SK-N-SH treated with all-trans-retinoic acid at 6 μM for 48 hours (cell line): ENCODE measurements at regions not wholly inside any gene's neighbourhood (a gene's known extent, or its start where the extent isn't known, plus 50 kb on each side); places are given as distances from the start of the nearest gene placed in this dataset.

Experiments
- ATAC-seq: fragments of 200-7000 bp; cut with Tn5 transposase; 3 replicates; pipeline ENCODE4 v1.9.1; 2020; ENCODE audit warnings: mild to moderate bottlenecking, moderate library complexity
- ARNTL ChIP-seq: fragments of 450-650 bp; formaldehyde crosslinking; IDR thresholded peaks from 2 replicates; pipeline ENCODE4 v1.5.0; 2020; ENCODE audit warnings: low read depth, mild to moderate bottlenecking, moderate library complexity, borderline replicate concordance
- BACH2 ChIP-seq: fragments of 250-450 bp; sonication (Bioruptor Pico); IDR thresholded peaks from 2 replicates; pipeline ENCODE4 v1.9.0; 2021; ENCODE audit warnings: mild to moderate bottlenecking, borderline replicate concordance
- CSDC2 ChIP-seq: fragments of 250-450 bp; sonication (Bioruptor Pico); IDR thresholded peaks from 2 replicates; pipeline ENCODE4 v1.5.0; 2020; ENCODE audit warnings: mild to moderate bottlenecking, moderate library complexity
- CSRNP3 ChIP-seq: fragments of 250-450 bp; sonication (Bioruptor Pico); IDR thresholded peaks from 2 replicates; pipeline ENCODE4 v1.5.1; 2021; ENCODE audit warnings: mild to moderate bottlenecking, moderate library complexity
- GLIS3 ChIP-seq: fragments of 250-450 bp; sonication (Bioruptor Pico); IDR thresholded peaks from 2 replicates; pipeline ENCODE4 v1.5.0; 2020; ENCODE audit warnings: mild to moderate bottlenecking, moderate library complexity
- PPARA ChIP-seq: fragments of 250-450 bp; sonication (Bioruptor Pico); IDR thresholded peaks from 2 replicates; pipeline ENCODE4 v1.5.0; 2020; ENCODE audit warnings: mild to moderate bottlenecking, borderline replicate concordance
- RARB ChIP-seq: fragments of 250-450 bp; sonication (Bioruptor Pico); IDR thresholded peaks from 2 replicates; pipeline ENCODE4 v1.8.0; 2021; ENCODE audit warnings: mild to moderate bottlenecking, moderate library complexity
- SNAI2 ChIP-seq: fragments of 250-450 bp; sonication (Bioruptor Pico); IDR thresholded peaks from 2 replicates; pipeline ENCODE4 v1.5.0; 2020; ENCODE audit warnings: mild to moderate bottlenecking, moderate library complexity
- TCF4 ChIP-seq: fragments of 250-450 bp; sonication (Bioruptor Pico); IDR thresholded peaks from 2 replicates; pipeline ENCODE4 v1.8.0; 2021; ENCODE audit warnings: mild to moderate bottlenecking, moderate library complexity, borderline replicate concordance
- TSHZ2 ChIP-seq: fragments of 250-450 bp; sonication (Bioruptor Pico); IDR thresholded peaks from 2 replicates; pipeline ENCODE4 v1.5.0; 2020; ENCODE audit warnings: mild to moderate bottlenecking, moderate library complexity
- ZC3H10 ChIP-seq: fragments of 250-450 bp; sonication (Bioruptor Pico); IDR thresholded peaks from 2 replicates; pipeline ENCODE4 v1.5.1; 2021; ENCODE audit warnings: mild to moderate bottlenecking, moderate library complexity
- ZFP3 ChIP-seq: fragments of 250-450 bp; sonication (Bioruptor Pico); IDR thresholded peaks from 2 replicates; pipeline ENCODE4 v1.5.0; 2020; ENCODE audit warnings: mild to moderate bottlenecking, moderate library complexity
- ZFP30 ChIP-seq: fragments of 450-650 bp; formaldehyde crosslinking; IDR thresholded peaks from 2 replicates; pipeline ENCODE4 v1.5.0; 2022; ENCODE audit warnings: mild to moderate bottlenecking, moderate library complexity
- ZNF565 ChIP-seq: fragments of 450-650 bp; formaldehyde crosslinking; conservative IDR thresholded peaks from 2 replicates; pipeline ENCODE4 v1.5.0; 2020; ENCODE audit warnings: low read depth, mild to moderate bottlenecking, moderate library complexity
- ZNF70 ChIP-seq: fragments of 450-650 bp; formaldehyde crosslinking; IDR thresholded peaks from 2 replicates; pipeline ENCODE4 v1.5.0; 2020; ENCODE audit warnings: mild to moderate bottlenecking, moderate library complexity
- ZNF8 ChIP-seq: fragments of 450-650 bp; formaldehyde crosslinking; IDR thresholded peaks from 2 replicates; pipeline ENCODE4 v1.5.0; 2020; ENCODE audit warnings: mild to moderate bottlenecking, moderate library complexity
- TF ChIP-seq, protein P1 (sequence below): fragments of 250-450 bp; sonication (Bioruptor Pico); IDR thresholded peaks from 2 replicates; pipeline ENCODE4 v1.8.0; 2020; ENCODE audit warnings: mild to moderate bottlenecking, moderate library complexity, borderline replicate concordance
- TF ChIP-seq, protein P2 (sequence below): fragments of 250-450 bp; sonication (Bioruptor Pico); IDR thresholded peaks from 2 replicates; pipeline ENCODE4 v1.5.1; 2020; ENCODE audit warnings: low read depth, mild to moderate bottlenecking, moderate library complexity

DNA sequence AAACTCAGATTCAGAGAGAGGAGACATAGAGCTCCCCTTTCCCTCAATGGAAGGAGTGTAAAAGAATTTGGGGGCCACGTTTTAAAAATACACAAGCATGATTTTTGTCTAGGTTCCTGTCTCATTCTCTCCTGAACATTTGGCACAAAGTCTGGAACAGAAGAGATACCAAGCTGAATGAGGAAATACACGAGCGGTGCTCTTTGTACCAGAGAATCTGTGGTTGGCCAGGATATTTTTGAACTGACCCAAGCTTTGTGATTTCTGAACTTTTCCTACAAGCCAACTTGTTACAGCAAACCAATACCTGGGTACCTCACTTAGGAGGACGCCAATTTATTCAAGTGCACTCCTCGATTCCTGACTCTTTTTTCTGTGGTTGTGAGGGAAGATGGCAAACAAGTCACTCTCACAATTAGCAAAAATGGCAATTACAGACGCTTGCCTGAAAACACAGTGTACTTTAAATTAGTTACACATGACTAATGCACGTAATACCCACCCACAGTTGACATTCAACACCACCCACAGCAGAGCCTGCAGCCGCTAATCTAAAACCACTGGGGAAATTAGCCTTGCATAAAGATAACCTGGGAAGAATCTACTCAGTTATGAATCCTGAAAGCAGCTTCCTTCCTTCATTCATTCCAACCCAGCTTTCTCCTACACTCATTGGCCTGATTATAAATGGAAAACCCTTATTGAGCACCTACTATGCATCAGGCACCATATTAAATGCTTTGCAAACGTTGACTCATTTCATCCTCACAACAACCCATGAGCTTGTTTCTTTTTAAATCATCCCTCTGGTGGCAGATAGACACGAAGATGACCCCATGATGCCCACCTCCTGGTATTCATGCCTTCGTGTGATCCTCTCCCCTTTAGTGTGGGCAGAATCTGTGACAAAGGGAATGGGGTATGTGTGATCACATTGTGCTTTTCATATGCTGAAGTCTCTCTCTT lies 293.5 kb downstream of the KBTBD8 start:
- ATAC-seq: no peak
- TF ChIP-seq GLIS3 (CRISPR knock-in tag): no peak
- no peak for TF ChIP-seq ARNTL
- no peak for TF ChIP-seq SNAI2
- no peak for TF ChIP-seq ZFP3 (CRISPR knock-in tag)
- no peak for TF ChIP-seq PPARA
- TF ChIP-seq, protein P1, sequence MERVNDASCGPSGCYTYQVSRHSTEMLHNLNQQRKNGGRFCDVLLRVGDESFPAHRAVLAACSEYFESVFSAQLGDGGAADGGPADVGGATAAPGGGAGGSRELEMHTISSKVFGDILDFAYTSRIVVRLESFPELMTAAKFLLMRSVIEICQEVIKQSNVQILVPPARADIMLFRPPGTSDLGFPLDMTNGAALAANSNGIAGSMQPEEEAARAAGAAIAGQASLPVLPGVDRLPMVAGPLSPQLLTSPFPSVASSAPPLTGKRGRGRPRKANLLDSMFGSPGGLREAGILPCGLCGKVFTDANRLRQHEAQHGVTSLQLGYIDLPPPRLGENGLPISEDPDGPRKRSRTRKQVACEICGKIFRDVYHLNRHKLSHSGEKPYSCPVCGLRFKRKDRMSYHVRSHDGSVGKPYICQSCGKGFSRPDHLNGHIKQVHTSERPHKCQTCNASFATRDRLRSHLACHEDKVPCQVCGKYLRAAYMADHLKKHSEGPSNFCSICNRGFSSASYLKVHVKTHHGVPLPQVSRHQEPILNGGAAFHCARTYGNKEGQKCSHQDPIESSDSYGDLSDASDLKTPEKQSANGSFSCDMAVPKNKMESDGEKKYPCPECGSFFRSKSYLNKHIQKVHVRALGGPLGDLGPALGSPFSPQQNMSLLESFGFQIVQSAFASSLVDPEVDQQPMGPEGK (CRISPR knock-in tag): no peak
- TF ChIP-seq ZFP30 (CRISPR knock-in tag): no peak
- no peak for TF ChIP-seq RARB (CRISPR knock-in tag)
- no peak for TF ChIP-seq ZNF565 (CRISPR knock-in tag)
- no peak for TF ChIP-seq ZC3H10

DNA sequence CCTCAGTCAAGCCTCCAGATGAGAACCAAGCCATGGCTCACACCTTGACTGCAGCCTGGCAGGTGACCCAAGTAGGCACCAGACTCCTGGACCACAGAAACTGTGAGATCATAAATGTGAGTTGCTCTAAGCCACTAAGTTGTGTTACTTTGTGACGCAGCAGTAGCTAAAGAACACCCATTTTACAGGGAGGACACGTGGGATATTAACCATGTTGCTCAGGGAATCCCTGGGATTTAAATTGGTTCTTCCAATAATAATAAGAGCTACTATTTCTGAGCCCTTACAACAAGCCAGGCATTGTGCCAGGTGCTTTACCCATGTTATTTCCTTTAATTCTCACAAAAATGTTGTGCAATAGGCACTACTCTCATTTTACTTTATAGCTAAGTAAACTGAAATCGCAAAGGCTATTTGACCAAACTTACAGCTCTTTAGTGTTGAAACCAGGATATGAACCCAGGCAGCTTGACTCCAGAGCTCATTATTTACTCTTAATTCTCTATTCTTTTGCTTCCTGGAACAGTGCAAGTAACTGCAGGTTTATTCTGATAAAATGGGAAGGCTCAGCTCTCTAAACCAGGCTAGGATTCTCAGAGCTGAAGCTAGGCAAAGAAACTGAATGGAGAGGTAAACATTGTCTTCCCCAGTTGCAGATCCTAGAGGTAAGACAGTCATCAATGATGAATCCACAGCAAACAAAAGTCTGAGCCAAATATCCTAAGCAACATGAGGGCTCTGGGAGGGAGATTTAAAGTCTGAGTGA lies 294.4 kb downstream of the KBTBD8 start:
- no peak for TF ChIP-seq ZFP3 (CRISPR knock-in tag)
- no peak for TF ChIP-seq ARNTL
- no peak for TF ChIP-seq SNAI2
- TF ChIP-seq TCF4 (CRISPR knock-in tag): no peak
- TF ChIP-seq CSDC2 (CRISPR knock-in tag): no peak
- ATAC-seq: no peak

GRCh38 chr3:67294341-67294740 lies 296.2 kb downstream of the KBTBD8 start:
- no peak for TF ChIP-seq CSDC2 (CRISPR knock-in tag)
- no peak for TF ChIP-seq RARB (CRISPR knock-in tag)
- no peak for TF ChIP-seq CSRNP3 (CRISPR knock-in tag)
- TF ChIP-seq ZNF565 (CRISPR knock-in tag): no peak
- no peak for TF ChIP-seq SNAI2
- TF ChIP-seq ZNF70 (CRISPR knock-in tag): no peak
- no peak for TF ChIP-seq ZFP3 (CRISPR knock-in tag)
- TF ChIP-seq, all 23 proteins: peak for 0
- no peak for ATAC-seq

- ATAC-seq: no peak
- TF ChIP-seq ZC3H10: no peak
- no peak for TF ChIP-seq SNAI2
These were observed 298.2 kb downstream of the KBTBD8 start for GRCh38 chr3:67296039-67296892.

- no peak for TF ChIP-seq CSDC2 (CRISPR knock-in tag)
- no peak for TF ChIP-seq GLIS3 (CRISPR knock-in tag)
- no peak for TF ChIP-seq TCF4 (CRISPR knock-in tag)
- TF ChIP-seq BACH2: no peak
- TF ChIP-seq, protein P2, sequence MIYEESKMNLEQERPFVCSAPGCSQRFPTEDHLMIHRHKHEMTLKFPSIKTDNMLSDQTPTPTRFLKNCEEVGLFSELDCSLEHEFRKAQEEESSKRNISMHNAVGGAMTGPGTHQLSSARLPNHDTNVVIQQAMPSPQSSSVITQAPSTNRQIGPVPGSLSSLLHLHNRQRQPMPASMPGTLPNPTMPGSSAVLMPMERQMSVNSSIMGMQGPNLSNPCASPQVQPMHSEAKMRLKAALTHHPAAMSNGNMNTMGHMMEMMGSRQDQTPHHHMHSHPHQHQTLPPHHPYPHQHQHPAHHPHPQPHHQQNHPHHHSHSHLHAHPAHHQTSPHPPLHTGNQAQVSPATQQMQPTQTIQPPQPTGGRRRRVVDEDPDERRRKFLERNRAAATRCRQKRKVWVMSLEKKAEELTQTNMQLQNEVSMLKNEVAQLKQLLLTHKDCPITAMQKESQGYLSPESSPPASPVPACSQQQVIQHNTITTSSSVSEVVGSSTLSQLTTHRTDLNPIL (CRISPR knock-in tag): no peak
- TF ChIP-seq RARB (CRISPR knock-in tag): no peak
- TF ChIP-seq TSHZ2 (CRISPR knock-in tag): no peak
- no peak for TF ChIP-seq ZNF8 (CRISPR knock-in tag)
- no peak for ATAC-seq
These were observed 299.8 kb downstream of the KBTBD8 start for GRCh38 chr3:67297715-67298475.
